Lung (tissue), 11 donors: ENCODE measurements at regions not wholly inside any gene's neighbourhood (a gene's known extent, or its start where the extent isn't known, plus 50 kb on each side); places are given as distances from the start of the nearest gene placed in this dataset.

Experiments used
- ATAC-seq: fragments of 200-7000 bp; cut with Tn5 transposase; one replicate; pipeline ENCODE4 v1.9.1; 2020; ENCODE audit warnings: moderate number of reproducible peaks; ENCODE audit not compliant: insufficient read depth, low FRiP score
- DNase-seq, 3 donors: peaks; one replicate each; pipeline ENCODE4 v3.0.0-alpha.2; 2013 to 2017
- H3K27ac ChIP-seq, 2 donors: one replicate each; pipeline ENCODE4 v1.5.1; 2013; ENCODE audit warnings: mild to moderate bottlenecking in 2 of 2, moderate library complexity in 2 of 2, control low read depth in 1 of 2, inconsistent platforms in 1 of 2, low read depth in 1 of 2, low read length in 1 of 2
- H3K27me3 ChIP-seq, 3 donors: one replicate each; pipeline ENCODE4 v1.5.1; 2013; ENCODE audit warnings: low read length in 2 of 3; ENCODE audit not compliant: control insufficient read depth in 3 of 3, insufficient read depth in 3 of 3
- H3K36me3 ChIP-seq, 4 donors: one replicate each; pipeline ENCODE4 v1.5.1; 2013; ENCODE audit warnings: low read length in 4 of 4, mild to moderate bottlenecking in 1 of 4, moderate library complexity in 1 of 4; ENCODE audit not compliant: control insufficient read depth in 4 of 4, insufficient read depth in 4 of 4
- H3K4me1 ChIP-seq, 5 donors: one replicate each; pipeline ENCODE4 v1.5.1; 2013; ENCODE audit warnings: low read length in 5 of 5, mild to moderate bottlenecking in 2 of 5, moderate library complexity in 1 of 5; ENCODE audit not compliant: control insufficient read depth in 5 of 5, insufficient read depth in 5 of 5
- H3K4me3 ChIP-seq: one replicate; pipeline ENCODE4 v1.5.1; 2013; ENCODE audit warnings: mild to moderate bottlenecking, control low read depth, moderate library complexity
- H3K9ac ChIP-seq, 2 donors: one replicate each; pipeline ENCODE4 v1.5.1; 2013; ENCODE audit warnings: low read length in 2 of 2, control low read depth in 1 of 2; ENCODE audit not compliant: insufficient read depth in 1 of 2
- H3K9me3 ChIP-seq, 4 donors: one replicate each; pipeline ENCODE4 v1.5.1; 2013; ENCODE audit warnings: low read length in 3 of 4, mild to moderate bottlenecking in 1 of 4, moderate library complexity in 1 of 4; ENCODE audit not compliant: control insufficient read depth in 4 of 4, insufficient read depth in 3 of 4
- WGBS, 2 donors: extraction: QIAGEN DNeasy Blood & Tissue Kit; methylation state at CpG; one replicate each; pipeline ENCODE4 v1.1.7; 2013; 5-methylcytosine and 5-hydroxymethylcytosine counted together
- TF ChIP-seq, protein P1 (sequence below): IDR thresholded peaks from 2 replicates; pipeline ENCODE4 v1.5.1; 2012; ENCODE audit warnings: mild to moderate bottlenecking; ENCODE audit errors: control extremely low read depth, extremely low read depth
- donor health status: control.
- donor health status: control.
- donor health status: Bipolar disorder and iron deficiency.
- donor health status: healthy.
- donor health status: DM: yes; HTN: yes; CAD: no.

DNA sequence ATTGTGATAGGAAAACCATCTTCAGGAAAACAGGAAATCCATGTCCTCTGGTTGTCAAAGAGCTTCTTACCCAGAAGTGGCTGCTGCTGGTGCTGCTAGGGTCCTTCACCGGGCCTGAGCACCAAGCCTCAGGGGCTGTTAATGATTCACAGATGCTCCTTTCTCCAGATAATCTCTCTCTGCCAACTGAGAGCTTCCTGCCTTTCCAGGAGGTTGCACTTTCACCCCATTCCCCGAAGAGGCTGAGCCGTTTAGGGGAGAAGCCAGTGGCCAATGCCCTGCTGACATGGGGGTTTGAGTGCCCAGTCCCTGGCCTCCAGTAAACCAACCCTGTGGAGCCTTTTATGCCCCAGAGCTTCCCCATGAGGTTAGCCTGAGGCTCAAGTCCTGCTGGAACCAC, 122.4 kb downstream of the CBLN4 start:
- no peaks in the 10 kb centered on the region for H3K36me3 ChIP-seq
- no peak overlapping the region for H3K9ac ChIP-seq
- no peak overlapping the region for H3K27ac ChIP-seq
- no peak overlapping the region for H3K4me3 ChIP-seq
- TF ChIP-seq, protein P1, sequence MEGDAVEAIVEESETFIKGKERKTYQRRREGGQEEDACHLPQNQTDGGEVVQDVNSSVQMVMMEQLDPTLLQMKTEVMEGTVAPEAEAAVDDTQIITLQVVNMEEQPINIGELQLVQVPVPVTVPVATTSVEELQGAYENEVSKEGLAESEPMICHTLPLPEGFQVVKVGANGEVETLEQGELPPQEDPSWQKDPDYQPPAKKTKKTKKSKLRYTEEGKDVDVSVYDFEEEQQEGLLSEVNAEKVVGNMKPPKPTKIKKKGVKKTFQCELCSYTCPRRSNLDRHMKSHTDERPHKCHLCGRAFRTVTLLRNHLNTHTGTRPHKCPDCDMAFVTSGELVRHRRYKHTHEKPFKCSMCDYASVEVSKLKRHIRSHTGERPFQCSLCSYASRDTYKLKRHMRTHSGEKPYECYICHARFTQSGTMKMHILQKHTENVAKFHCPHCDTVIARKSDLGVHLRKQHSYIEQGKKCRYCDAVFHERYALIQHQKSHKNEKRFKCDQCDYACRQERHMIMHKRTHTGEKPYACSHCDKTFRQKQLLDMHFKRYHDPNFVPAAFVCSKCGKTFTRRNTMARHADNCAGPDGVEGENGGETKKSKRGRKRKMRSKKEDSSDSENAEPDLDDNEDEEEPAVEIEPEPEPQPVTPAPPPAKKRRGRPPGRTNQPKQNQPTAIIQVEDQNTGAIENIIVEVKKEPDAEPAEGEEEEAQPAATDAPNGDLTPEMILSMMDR = no peak
- 48 to 52% methylated on average over 3 of the region's 3 CpGs for WGBS, 2 donors
- peaks cover 0 to 2% (median 0%) of the 10 kb centered on the region in 5 donors for H3K4me1 ChIP-seq
- H3K27me3 ChIP-seq = no peaks in the 10 kb centered on the region
- DNase-seq (peak; percentile 8 to 41 (median 23)), ATAC-seq (no peak)
- no peaks in the 10 kb centered on the region for H3K9me3 ChIP-seq

DNA sequence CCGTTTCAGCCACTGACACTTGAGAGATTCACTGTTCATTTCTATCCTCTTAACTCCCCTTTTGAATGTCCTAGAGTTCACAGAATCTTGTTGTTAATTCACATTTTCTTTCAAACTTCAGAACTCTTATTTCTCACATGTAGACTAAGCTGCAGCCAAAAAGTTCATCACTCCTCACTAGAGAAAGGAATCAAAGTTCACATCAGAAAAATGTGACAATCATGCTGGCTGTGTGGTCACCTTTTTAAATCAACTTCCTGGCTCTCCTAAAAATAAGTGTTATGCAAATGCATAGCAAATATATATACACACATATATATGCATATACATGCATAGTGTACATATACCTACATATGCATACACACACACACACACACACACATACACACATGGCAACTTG, 123.0 kb downstream of the CBLN4 start:
- TF ChIP-seq, protein P1 = no peak
- Histone ChIP-seq H3K27ac (no peak overlapping the region), H3K9ac (no peak overlapping the region), H3K4me1 (peaks cover 0 to 2% (median 0%) of the 10 kb centered on the region in 5 donors), H3K9me3 (no peaks in the 10 kb centered on the region), H3K27me3 (no peaks in the 10 kb centered on the region), H3K4me3 (no peak overlapping the region), H3K36me3 (no peaks in the 10 kb centered on the region)
- ATAC-seq (no peak), DNase-seq (no peak)
- 65 to 71% methylated on average over 1 of the region's 1 CpG for WGBS, 2 donors

DNA sequence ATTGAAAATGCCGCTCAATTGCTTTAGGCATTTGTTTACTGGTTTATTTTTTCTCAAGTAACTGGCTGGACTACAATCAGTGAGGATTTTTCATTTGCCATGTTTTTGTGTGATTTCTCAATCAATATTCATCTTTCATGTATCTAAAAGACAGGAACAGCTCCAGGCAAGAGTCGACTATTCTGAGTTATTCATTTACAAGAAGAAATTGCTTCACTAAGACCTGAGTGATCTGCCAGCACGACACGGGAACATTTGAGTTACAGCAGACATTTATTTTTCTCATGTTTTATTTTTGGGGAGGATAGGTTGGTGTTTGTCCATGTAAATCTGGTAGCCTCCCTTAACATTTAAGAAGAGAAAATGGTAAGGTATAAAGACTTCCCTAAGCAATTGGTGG, 124.1 kb downstream of the CBLN4 start:
- WGBS, 2 donors = 61 to 64% methylated on average over 4 of the region's 4 CpGs
- Histone ChIP-seq H3K9me3 (no peaks in the 10 kb centered on the region), H3K9ac (no peak overlapping the region), H3K4me3 (no peak overlapping the region), H3K27me3 (no peaks in the 10 kb centered on the region), H3K36me3 (no peaks in the 10 kb centered on the region), H3K27ac (no peak overlapping the region), H3K4me1 (peaks cover 0 to 2% (median 0%) of the 10 kb centered on the region in 5 donors)
- no peak for DNase-seq
- TF ChIP-seq, protein P1 = no peak
- ATAC-seq = no peak

DNA sequence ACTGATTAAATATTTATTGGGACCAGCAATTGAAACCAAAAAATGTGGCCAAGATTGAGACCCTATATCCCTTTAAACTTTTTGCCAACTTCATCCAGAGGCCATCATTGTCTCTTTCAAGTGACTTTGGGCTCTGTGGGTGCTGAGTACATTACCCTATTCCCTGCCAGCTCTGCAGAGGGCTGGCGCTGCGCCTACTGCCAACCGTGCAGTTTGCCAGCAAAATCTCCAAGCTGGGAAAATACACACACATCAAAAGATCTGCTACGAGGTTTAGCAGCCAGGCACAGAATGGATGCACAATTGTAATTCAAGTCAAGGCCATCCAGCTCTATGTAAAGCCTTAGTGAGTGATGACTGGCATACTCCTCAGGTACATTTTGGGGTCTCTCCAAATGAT, 125.0 kb downstream of the CBLN4 start:
- H3K4me1 ChIP-seq = peaks cover 0 to 2% (median 0%) of the 10 kb centered on the region in 5 donors
- H3K9ac ChIP-seq = no peak overlapping the region
- no peaks in the 10 kb centered on the region for H3K27me3 ChIP-seq
- DNase-seq = no peak
- no peaks in the 10 kb centered on the region for H3K9me3 ChIP-seq
- TF ChIP-seq, protein P1 = no peak
- no peak for ATAC-seq
- H3K27ac ChIP-seq = no peak overlapping the region
- no peak overlapping the region for H3K4me3 ChIP-seq
- H3K36me3 ChIP-seq = no peaks in the 10 kb centered on the region
- WGBS, 2 donors = 69 to 83% methylated on average over 4 of the region's 4 CpGs
